ENCODE measurements at regions not wholly inside any gene's neighbourhood (a gene's known extent, or its start where the extent isn't known, plus 50 kb on each side); places are given as distances from the start of the nearest gene placed in this dataset.
A peak's percentile ranks its signal among the peaks of the same experiment; 100 is the strongest.
"Not testable (repeated sequence)": the region's sequence is repeated elsewhere in the genome, so short reads cannot be mapped to it uniquely, and the experiment has no call there.

- no peak for DNase-seq (ENCODE audit: low spot score)
Measured at GRCh38 chr10:6695519-6695918, 115.4 kb upstream of the PRKCQ start.

- no peak for DNase-seq (ENCODE audit: low spot score)
Measured at GRCh38 chr10:6694447-6695140, 114.5 kb upstream of the PRKCQ start.

GRCh38 chr10:6692856-6693255 is 112.8 kb upstream of the PRKCQ start:
- DNase-seq (ENCODE audit: low spot score) = no peak

- DNase-seq (ENCODE audit: low spot score) = no peak
Measured at GRCh38 chr10:6692103-6692502, 112.0 kb upstream of the PRKCQ start.

- no peak for DNase-seq (ENCODE audit: low spot score)
Measured at GRCh38 chr10:6689036-6689435, 109.0 kb upstream of the PRKCQ start.

- no peak for DNase-seq (ENCODE audit: low spot score)
Measured at GRCh38 chr10:6680735-6681134, 100.7 kb upstream of the PRKCQ start.

GRCh38 chr10:6678956-6679355 is 98.9 kb upstream of the PRKCQ start:
- DNase-seq (ENCODE audit: low spot score) = no peak

GRCh38 chr10:6678211-6678803 is 98.2 kb upstream of the PRKCQ start:
- DNase-seq (ENCODE audit: low spot score) = peak; percentile 15

GRCh38 chr10:6677129-6677528 is 97.1 kb upstream of the PRKCQ start:
- DNase-seq (ENCODE audit: low spot score) = not testable (repeated sequence)

- no peak for DNase-seq (ENCODE audit: low spot score)
Measured at GRCh38 chr10:6674291-6674690, 94.2 kb upstream of the PRKCQ start.

- DNase-seq (ENCODE audit: low spot score) = no peak
Measured at GRCh38 chr10:6671976-6672375, 91.9 kb upstream of the PRKCQ start.

- peak; percentile 56 for DNase-seq (ENCODE audit: low spot score)
Measured at GRCh38 chr10:6669269-6669859, 89.3 kb upstream of the PRKCQ start.

- peak; percentile 22 for DNase-seq (ENCODE audit: low spot score)
Measured at GRCh38 chr10:6667679-6668270, 87.7 kb upstream of the PRKCQ start.

- no peak for DNase-seq (ENCODE audit: low spot score)
Measured at GRCh38 chr10:6667150-6667549, 87.1 kb upstream of the PRKCQ start.

GRCh38 chr10:6665847-6666246 is 85.8 kb upstream of the PRKCQ start:
- no peak for DNase-seq (ENCODE audit: low spot score)

GRCh38 chr10:6660460-6660859 is 80.4 kb upstream of the PRKCQ start:
- no peak for DNase-seq (ENCODE audit: low spot score)

GRCh38 chr10:6659451-6659850 is 79.4 kb upstream of the PRKCQ start:
- DNase-seq (ENCODE audit: low spot score) = no peak

GRCh38 chr10:6657669-6658068 is 77.6 kb upstream of the PRKCQ start:
- no peak for DNase-seq (ENCODE audit: low spot score)

- DNase-seq (ENCODE audit: low spot score) = no peak
Measured at GRCh38 chr10:6657196-6657595, 77.1 kb upstream of the PRKCQ start.

- DNase-seq (ENCODE audit: low spot score) = no peak
Measured at GRCh38 chr10:6654571-6654970, 74.5 kb upstream of the PRKCQ start.

- DNase-seq (ENCODE audit: low spot score) = no peak
Measured at GRCh38 chr10:6650586-6650985, 70.5 kb upstream of the PRKCQ start.

- DNase-seq (ENCODE audit: low spot score) = no peak
Measured at GRCh38 chr10:6649903-6650302, 69.8 kb upstream of the PRKCQ start.

Measured in GM03348 (cell line).